SK-N-SH treated with all-trans-retinoic acid at 6 μM for 48 hours (cell line): ENCODE measurements at regions not wholly inside any gene's neighbourhood (a gene's known extent, or its start where the extent isn't known, plus 50 kb on each side); places are given as distances from the start of the nearest gene placed in this dataset.

Experiments used
- ATAC-seq: fragments of 200-7000 bp; cut with Tn5 transposase; 3 replicates; pipeline ENCODE4 v1.9.1; 2020; ENCODE audit warnings: mild to moderate bottlenecking, moderate library complexity
- ARNTL ChIP-seq: fragments of 450-650 bp; formaldehyde crosslinking; IDR thresholded peaks from 2 replicates; pipeline ENCODE4 v1.5.0; 2020; ENCODE audit warnings: low read depth, mild to moderate bottlenecking, moderate library complexity, borderline replicate concordance
- BACH2 ChIP-seq: fragments of 250-450 bp; sonication (Bioruptor Pico); IDR thresholded peaks from 2 replicates; pipeline ENCODE4 v1.9.0; 2021; ENCODE audit warnings: mild to moderate bottlenecking, borderline replicate concordance
- CSDC2 ChIP-seq: fragments of 250-450 bp; sonication (Bioruptor Pico); IDR thresholded peaks from 2 replicates; pipeline ENCODE4 v1.5.0; 2020; ENCODE audit warnings: mild to moderate bottlenecking, moderate library complexity
- ESRRG ChIP-seq: fragments of 250-450 bp; sonication (Bioruptor Pico); IDR thresholded peaks from 2 replicates; pipeline ENCODE4 v1.6.1; 2021; ENCODE audit warnings: mild to moderate bottlenecking
- GLIS3 ChIP-seq: fragments of 250-450 bp; sonication (Bioruptor Pico); IDR thresholded peaks from 2 replicates; pipeline ENCODE4 v1.5.0; 2020; ENCODE audit warnings: mild to moderate bottlenecking, moderate library complexity
- ISL1 ChIP-seq: fragments of 250-450 bp; sonication (Bioruptor Pico); IDR thresholded peaks from 2 replicates; pipeline ENCODE4 v2.1.2; 2022; ENCODE audit warnings: mild to moderate bottlenecking, moderate library complexity
- OSR1 ChIP-seq: fragments of 250-450 bp; sonication (Bioruptor Pico); IDR thresholded peaks from 2 replicates; pipeline ENCODE4 v1.8.0; 2022; ENCODE audit warnings: moderate library complexity, mild to moderate bottlenecking, inconsistent platforms
- PPARA ChIP-seq: fragments of 250-450 bp; sonication (Bioruptor Pico); IDR thresholded peaks from 2 replicates; pipeline ENCODE4 v1.5.0; 2020; ENCODE audit warnings: mild to moderate bottlenecking, borderline replicate concordance
- RARB ChIP-seq: fragments of 250-450 bp; sonication (Bioruptor Pico); IDR thresholded peaks from 2 replicates; pipeline ENCODE4 v1.8.0; 2021; ENCODE audit warnings: mild to moderate bottlenecking, moderate library complexity
- SNAI2 ChIP-seq: fragments of 250-450 bp; sonication (Bioruptor Pico); IDR thresholded peaks from 2 replicates; pipeline ENCODE4 v1.5.0; 2020; ENCODE audit warnings: mild to moderate bottlenecking, moderate library complexity
- TOX ChIP-seq: fragments of 250-450 bp; sonication (Bioruptor Pico); IDR thresholded peaks from 2 replicates; pipeline ENCODE4 v1.8.0; 2021; ENCODE audit warnings: mild to moderate bottlenecking, moderate library complexity, borderline replicate concordance
- TSHZ2 ChIP-seq: fragments of 250-450 bp; sonication (Bioruptor Pico); IDR thresholded peaks from 2 replicates; pipeline ENCODE4 v1.5.0; 2020; ENCODE audit warnings: mild to moderate bottlenecking, moderate library complexity
- ZC3H10 ChIP-seq: fragments of 250-450 bp; sonication (Bioruptor Pico); IDR thresholded peaks from 2 replicates; pipeline ENCODE4 v1.5.1; 2021; ENCODE audit warnings: mild to moderate bottlenecking, moderate library complexity
- ZFP30 ChIP-seq: fragments of 450-650 bp; formaldehyde crosslinking; IDR thresholded peaks from 2 replicates; pipeline ENCODE4 v1.5.0; 2022; ENCODE audit warnings: mild to moderate bottlenecking, moderate library complexity
- ZNF565 ChIP-seq: fragments of 450-650 bp; formaldehyde crosslinking; conservative IDR thresholded peaks from 2 replicates; pipeline ENCODE4 v1.5.0; 2020; ENCODE audit warnings: low read depth, mild to moderate bottlenecking, moderate library complexity
- ZNF70 ChIP-seq: fragments of 450-650 bp; formaldehyde crosslinking; IDR thresholded peaks from 2 replicates; pipeline ENCODE4 v1.5.0; 2020; ENCODE audit warnings: mild to moderate bottlenecking, moderate library complexity
- ZNF8 ChIP-seq: fragments of 450-650 bp; formaldehyde crosslinking; IDR thresholded peaks from 2 replicates; pipeline ENCODE4 v1.5.0; 2020; ENCODE audit warnings: mild to moderate bottlenecking, moderate library complexity
- TF ChIP-seq, protein P1 (sequence below): fragments of 250-450 bp; sonication (Bioruptor Pico); IDR thresholded peaks from 2 replicates; pipeline ENCODE4 v1.5.1; 2021; ENCODE audit warnings: mild to moderate bottlenecking, moderate library complexity
- TF ChIP-seq, protein P2 (sequence below): fragments of 250-450 bp; sonication (Bioruptor Pico); IDR thresholded peaks from 2 replicates; pipeline ENCODE4 v1.8.0; 2021; ENCODE audit warnings: low read depth, mild to moderate bottlenecking, moderate library complexity, borderline replicate concordance
- TF ChIP-seq, protein P3 (sequence below): fragments of 250-450 bp; sonication (Bioruptor Pico); IDR thresholded peaks from 2 replicates; pipeline ENCODE4 v1.8.0; 2020; ENCODE audit warnings: mild to moderate bottlenecking, moderate library complexity, borderline replicate concordance

GRCh38 chr10:3995302-3996210, 210.5 kb upstream of the KLF6 start:
- TF ChIP-seq GLIS3 (no peak), ZNF8 (no peak), RARB (no peak), ARNTL (CRISPR knock-in tag) (no peak), ZNF565 (CRISPR knock-in tag) (no peak), SNAI2 (no peak), PPARA (CRISPR knock-in tag) (no peak), ESRRG (no peak)
- TF ChIP-seq, protein P1, sequence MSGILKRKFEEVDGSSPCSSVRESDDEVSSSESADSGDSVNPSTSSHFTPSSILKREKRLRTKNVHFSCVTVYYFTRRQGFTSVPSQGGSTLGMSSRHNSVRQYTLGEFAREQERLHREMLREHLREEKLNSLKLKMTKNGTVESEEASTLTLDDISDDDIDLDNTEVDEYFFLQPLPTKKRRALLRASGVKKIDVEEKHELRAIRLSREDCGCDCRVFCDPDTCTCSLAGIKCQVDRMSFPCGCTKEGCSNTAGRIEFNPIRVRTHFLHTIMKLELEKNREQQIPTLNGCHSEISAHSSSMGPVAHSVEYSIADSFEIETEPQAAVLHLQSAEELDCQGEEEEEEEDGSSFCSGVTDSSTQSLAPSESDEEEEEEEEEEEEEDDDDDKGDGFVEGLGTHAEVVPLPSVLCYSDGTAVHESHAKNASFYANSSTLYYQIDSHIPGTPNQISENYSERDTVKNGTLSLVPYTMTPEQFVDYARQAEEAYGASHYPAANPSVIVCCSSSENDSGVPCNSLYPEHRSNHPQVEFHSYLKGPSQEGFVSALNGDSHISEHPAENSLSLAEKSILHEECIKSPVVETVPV (CRISPR knock-in tag): no peak
- TF ChIP-seq, protein P2, sequence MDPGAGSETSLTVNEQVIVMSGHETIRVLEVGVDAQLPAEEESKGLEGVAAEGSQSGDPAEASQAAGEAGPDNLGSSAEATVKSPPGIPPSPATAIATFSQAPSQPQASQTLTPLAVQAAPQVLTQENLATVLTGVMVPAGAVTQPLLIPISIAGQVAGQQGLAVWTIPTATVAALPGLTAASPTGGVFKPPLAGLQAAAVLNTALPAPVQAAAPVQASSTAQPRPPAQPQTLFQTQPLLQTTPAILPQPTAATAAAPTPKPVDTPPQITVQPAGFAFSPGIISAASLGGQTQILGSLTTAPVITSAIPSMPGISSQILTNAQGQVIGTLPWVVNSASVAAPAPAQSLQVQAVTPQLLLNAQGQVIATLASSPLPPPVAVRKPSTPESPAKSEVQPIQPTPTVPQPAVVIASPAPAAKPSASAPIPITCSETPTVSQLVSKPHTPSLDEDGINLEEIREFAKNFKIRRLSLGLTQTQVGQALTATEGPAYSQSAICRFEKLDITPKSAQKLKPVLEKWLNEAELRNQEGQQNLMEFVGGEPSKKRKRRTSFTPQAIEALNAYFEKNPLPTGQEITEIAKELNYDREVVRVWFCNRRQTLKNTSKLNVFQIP (CRISPR knock-in tag): no peak

GRCh38 chr10:3992382-3993178, 207.6 kb upstream of the KLF6 start:
- TF ChIP-seq CSDC2 (CRISPR knock-in tag) (no peak), OSR1 (CRISPR knock-in tag) (no peak), ZNF70 (CRISPR knock-in tag) (no peak), RARB (no peak), ARNTL (CRISPR knock-in tag) (no peak), TOX (no peak), TSHZ2 (CRISPR knock-in tag) (no peak), PPARA (CRISPR knock-in tag) (no peak), ZNF8 (no peak), ZNF565 (CRISPR knock-in tag) (no peak), SNAI2 (no peak), ZC3H10 (CRISPR knock-in tag) (no peak), ZFP30 (no peak), BACH2 (CRISPR knock-in tag) (no peak), GLIS3 (no peak), ISL1 (CRISPR knock-in tag) (no peak), ESRRG (no peak)
- TF ChIP-seq, protein P1 (CRISPR knock-in tag): no peak
- TF ChIP-seq, protein P3, sequence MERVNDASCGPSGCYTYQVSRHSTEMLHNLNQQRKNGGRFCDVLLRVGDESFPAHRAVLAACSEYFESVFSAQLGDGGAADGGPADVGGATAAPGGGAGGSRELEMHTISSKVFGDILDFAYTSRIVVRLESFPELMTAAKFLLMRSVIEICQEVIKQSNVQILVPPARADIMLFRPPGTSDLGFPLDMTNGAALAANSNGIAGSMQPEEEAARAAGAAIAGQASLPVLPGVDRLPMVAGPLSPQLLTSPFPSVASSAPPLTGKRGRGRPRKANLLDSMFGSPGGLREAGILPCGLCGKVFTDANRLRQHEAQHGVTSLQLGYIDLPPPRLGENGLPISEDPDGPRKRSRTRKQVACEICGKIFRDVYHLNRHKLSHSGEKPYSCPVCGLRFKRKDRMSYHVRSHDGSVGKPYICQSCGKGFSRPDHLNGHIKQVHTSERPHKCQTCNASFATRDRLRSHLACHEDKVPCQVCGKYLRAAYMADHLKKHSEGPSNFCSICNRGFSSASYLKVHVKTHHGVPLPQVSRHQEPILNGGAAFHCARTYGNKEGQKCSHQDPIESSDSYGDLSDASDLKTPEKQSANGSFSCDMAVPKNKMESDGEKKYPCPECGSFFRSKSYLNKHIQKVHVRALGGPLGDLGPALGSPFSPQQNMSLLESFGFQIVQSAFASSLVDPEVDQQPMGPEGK: no peak
- TF ChIP-seq, protein P2 (CRISPR knock-in tag): no peak
- ATAC-seq: no peak

More at GRCh38 chr10:3995302-3996210, 210.5 kb upstream of the KLF6 start:
- peak; percentile 83 for ATAC-seq
